GM23248 (cell line): ENCODE measurements at regions not wholly inside any gene's neighbourhood (a gene's known extent, or its start where the extent isn't known, plus 50 kb on each side); places are given as distances from the start of the nearest gene placed in this dataset.

Experiments
- DNase-seq: peaks from one replicate; pipeline ENCODE4 v3.0.0-alpha.2; 2015
- H2AFZ ChIP-seq: fragments of 200-600 bp; sonication (generic); 2 replicates; pipeline ENCODE4 v1.6.1; 2016; ENCODE audit warnings: antibody characterized with exemption
- H3F3A ChIP-seq: fragments of 200-600 bp; sonication (generic); 2 replicates; pipeline ENCODE4 v1.6.1; 2016; ENCODE audit warnings: mild to moderate bottlenecking, antibody characterized with exemption, mixed run types; ENCODE audit not compliant: insufficient read depth
- H3K27ac ChIP-seq: fragments of 200-600 bp; sonication (generic); 2 replicates; pipeline ENCODE4 v1.5.1; 2016; ENCODE audit warnings: mild to moderate bottlenecking
- H3K27me3 ChIP-seq: fragments of 200-600 bp; sonication (generic); replicated peaks from 2 replicates; pipeline ENCODE4 v1.6.1; 2016; ENCODE audit warnings: mild to moderate bottlenecking; ENCODE audit not compliant: insufficient read depth
- H3K36me3 ChIP-seq: fragments of 200-600 bp; sonication (generic); 2 replicates; pipeline ENCODE4 v1.6.1; 2016; ENCODE audit warnings: low read depth, mild to moderate bottlenecking
- H3K4me1 ChIP-seq: fragments of 200-600 bp; sonication (generic); 2 replicates; pipeline ENCODE4 v1.6.1; 2016; ENCODE audit warnings: mild to moderate bottlenecking; ENCODE audit not compliant: insufficient read depth
- H3K4me2 ChIP-seq: fragments of 200-600 bp; sonication (generic); one replicate; pipeline ENCODE4 v1.6.1; 2016; ENCODE audit warnings: mild to moderate bottlenecking; ENCODE audit not compliant: unreplicated experiment
- H3K4me3 ChIP-seq: fragments of 200-600 bp; sonication (generic); 2 replicates; pipeline ENCODE4 v1.5.1; 2016; ENCODE audit warnings: mild to moderate bottlenecking
- H3K79me2 ChIP-seq: fragments of 200-600 bp; sonication (generic); 2 replicates; pipeline ENCODE4 v1.6.1; 2016; ENCODE audit warnings: mild to moderate bottlenecking; ENCODE audit not compliant: insufficient read depth
- H3K9ac ChIP-seq: fragments of 200-600 bp; sonication (generic); 2 replicates; pipeline ENCODE4 v1.6.1; 2016; ENCODE audit warnings: mild to moderate bottlenecking
- H3K9me2 ChIP-seq: fragments of 200-600 bp; sonication (generic); 2 replicates; pipeline ENCODE4 v1.6.1; 2016; ENCODE audit warnings: mixed run types, mild to moderate bottlenecking, moderate library complexity; ENCODE audit not compliant: insufficient read depth
- H3K9me3 ChIP-seq: fragments of 200-600 bp; sonication (generic); one replicate; pipeline ENCODE4 v1.6.1; 2017; ENCODE audit warnings: low read depth
- H4K20me1 ChIP-seq: fragments of 200-600 bp; sonication (generic); 2 replicates; pipeline ENCODE4 v1.6.0; 2016; ENCODE audit not compliant: insufficient read depth
- EZH2 ChIP-seq: fragments of 200-600 bp; sonication (generic); IDR thresholded peaks from 2 replicates; pipeline ENCODE4 v1.6.1; 2018; ENCODE audit warnings: antibody characterized with exemption, mild to moderate bottlenecking; ENCODE audit not compliant: insufficient read depth, poor library complexity, severe bottlenecking
- EZH2phosphoT487 ChIP-seq: fragments of 200-600 bp; sonication (generic); IDR thresholded peaks from 2 replicates; pipeline ENCODE4 v1.6.1; 2018; ENCODE audit warnings: antibody characterized with exemption, moderate library complexity, mild to moderate bottlenecking, low read depth; ENCODE audit not compliant: insufficient read depth
- WGBS, 2 experiments: methylation state at CpG; one replicate each; pipeline ENCODE4 v1.1.6; 2015 to 2017; ENCODE audit warnings: low lambda C conversion rate in 2 of 2, low coverage in 1 of 2; ENCODE audit errors: missing lambda C conversion rate in 2 of 2; 5-methylcytosine and 5-hydroxymethylcytosine counted together
- in situ Hi-C: fragments of 300-500 bp; cut with MboI; formaldehyde crosslinking; loops from 2 replicates; pipeline ENCODE4 v1.15.0; 2020

DNA sequence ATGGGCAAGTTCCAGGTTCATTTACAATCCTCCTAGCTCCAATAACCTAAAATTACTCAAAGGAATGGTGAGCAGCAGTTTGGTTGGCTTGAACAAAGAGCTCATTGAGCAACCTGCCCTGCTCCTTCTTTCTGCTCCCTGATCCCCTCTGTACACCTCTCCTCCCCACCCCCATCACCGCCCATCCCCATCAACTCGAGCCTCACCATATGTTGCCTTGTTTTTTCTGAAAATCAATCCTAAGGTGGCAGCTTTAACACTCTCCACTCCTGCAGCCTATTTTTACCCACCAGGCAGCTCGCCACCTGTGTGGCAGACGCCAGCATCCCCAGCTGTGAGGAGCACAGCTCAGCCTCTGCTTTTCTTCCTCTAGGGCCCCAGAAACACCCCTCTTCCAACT is 533.4 kb upstream of the BRINP1 start:
- Histone ChIP-seq H3K27ac (no peak overlapping the region), H3K4me1 (0 out of 2 replicates have a peak, but pooled peaks cover 4% of the 10 kb centered on the region), H3F3A (no peaks in the 10 kb centered on the region), H3K9me2 (no peaks in the 10 kb centered on the region), H2AFZ (no peak overlapping the region), H3K9ac (no peak overlapping the region), H4K20me1 (no peaks in the 10 kb centered on the region), H3K4me2 (no peak overlapping the region), H3K36me3 (no peaks in the 10 kb centered on the region), H3K79me2 (no peaks in the 10 kb centered on the region), H3K4me3 (no peak overlapping the region), H3K27me3 (no peaks in the 10 kb centered on the region), H3K9me3 (no peaks in the 10 kb centered on the region)
- in situ Hi-C loops, result no loop called here
- 11 to 19% methylated on average over 4 of the region's 4 CpGs for WGBS, 2 experiments
- DNase-seq, result no peak
- TF ChIP-seq EZH2phosphoT487, result no peak
- no peak for TF ChIP-seq EZH2

- Histone ChIP-seq H3K9me3 (no peaks in the 10 kb centered on the region), H3K9ac (no peak overlapping the region), H3K27me3 (no peaks in the 10 kb centered on the region), H4K20me1 (no peaks in the 10 kb centered on the region), H3K27ac (no peak overlapping the region), H3K4me2 (no peak overlapping the region), H3K79me2 (no peaks in the 10 kb centered on the region), H3K9me2 (no peaks in the 10 kb centered on the region), H3F3A (no peaks in the 10 kb centered on the region), H3K4me3 (no peak overlapping the region), H3K36me3 (no peaks in the 10 kb centered on the region), H3K4me1 (no peaks in the 10 kb centered on the region), H2AFZ (no peak overlapping the region)
- no peak for TF ChIP-seq EZH2phosphoT487
- TF ChIP-seq EZH2, result no peak
- in situ Hi-C loops, result no loop called here
- no peak for DNase-seq
Observed at GRCh38 chr9:119898316-119898715, 529.1 kb upstream of the BRINP1 start.

- Histone ChIP-seq H3K79me2 (no peaks in the 10 kb centered on the region), H3K27me3 (no peaks in the 10 kb centered on the region), H3K4me3 (no peak overlapping the region), H3K36me3 (no peaks in the 10 kb centered on the region), H4K20me1 (no peaks in the 10 kb centered on the region), H3F3A (no peaks in the 10 kb centered on the region), H3K27ac (no peak overlapping the region), H3K9me2 (no peaks in the 10 kb centered on the region), H2AFZ (no peak overlapping the region), H3K4me1 (0 out of 2 replicates have a peak, but pooled peaks cover 7% of the 10 kb centered on the region), H3K4me2 (no peak overlapping the region), H3K9ac (no peak overlapping the region), H3K9me3 (no peaks in the 10 kb centered on the region)
- peak; percentile 20 for DNase-seq
- 56 to 60% methylated on average over 2 of the region's 2 CpGs for WGBS, 2 experiments
- in situ Hi-C loops, result no loop called here
- TF ChIP-seq EZH2phosphoT487 (no peak), EZH2 (no peak)
Observed at GRCh38 chr9:119884438-119884837, 515.2 kb upstream of the BRINP1 start.

DNA sequence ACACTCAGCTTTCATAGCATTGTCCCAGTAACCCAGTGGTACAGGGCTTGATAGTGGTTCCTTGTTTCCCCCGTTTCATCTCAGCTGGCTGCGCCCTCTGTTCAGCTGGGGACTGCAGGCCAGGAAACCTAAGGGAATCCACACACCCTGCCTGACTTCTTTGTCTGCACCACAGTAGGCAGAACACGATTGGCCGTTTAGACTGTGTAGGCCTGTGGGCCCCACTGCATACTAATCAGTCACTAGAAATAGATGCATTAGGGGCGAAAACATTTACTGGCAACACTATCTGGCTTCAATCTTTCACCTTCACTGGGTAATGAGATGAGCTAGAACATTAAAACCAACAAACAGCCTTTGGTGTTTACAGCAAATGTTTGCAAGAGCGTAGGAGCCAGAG is 512.7 kb upstream of the BRINP1 start:
- Histone ChIP-seq H3K9me2 (no peaks in the 10 kb centered on the region), H3K36me3 (no peaks in the 10 kb centered on the region), H2AFZ (no peak overlapping the region), H3K27ac (no peak overlapping the region), H3K9me3 (no peaks in the 10 kb centered on the region), H3K27me3 (no peaks in the 10 kb centered on the region), H3K4me1 (0 out of 2 replicates have a peak, but pooled peaks cover 7% of the 10 kb centered on the region), H3K4me3 (no peak overlapping the region), H3K4me2 (no peak overlapping the region), H3F3A (no peaks in the 10 kb centered on the region), H4K20me1 (no peaks in the 10 kb centered on the region), H3K9ac (no peak overlapping the region), H3K79me2 (no peaks in the 10 kb centered on the region)
- TF ChIP-seq EZH2phosphoT487 (no peak), EZH2 (no peak)
- WGBS, 2 experiments, result 38 to 41% methylated on average over 6 of the region's 6 CpGs
- in situ Hi-C loops, result no loop called here
- DNase-seq, result no peak

DNA sequence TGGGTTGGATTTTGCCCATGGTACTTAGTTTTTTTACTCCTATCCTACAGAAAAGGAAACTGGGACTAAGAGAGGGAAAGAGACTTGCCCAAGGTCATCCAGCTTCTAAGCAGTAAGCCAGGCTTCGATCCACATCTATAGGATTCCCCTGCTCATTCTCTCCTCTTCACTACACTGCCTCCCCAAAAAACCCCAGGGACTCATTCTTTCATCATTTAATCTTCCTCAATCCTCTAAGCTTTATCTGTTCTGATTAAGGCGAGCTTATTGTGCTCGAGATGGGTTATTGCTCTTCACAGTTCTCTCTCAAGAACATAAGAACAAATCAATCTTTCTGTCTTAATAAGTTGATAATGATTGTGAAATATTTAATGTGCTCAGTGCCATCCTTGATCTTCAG is 511.1 kb upstream of the BRINP1 start:
- no peaks in the 10 kb centered on the region for H3K36me3 ChIP-seq
- WGBS, 2 experiments, result 19 to 34% methylated on average over 3 of the region's 3 CpGs
- H3K79me2 ChIP-seq, result no peaks in the 10 kb centered on the region
- H3K27me3 ChIP-seq, result no peaks in the 10 kb centered on the region
- in situ Hi-C loops, result no loop called here
- H3K4me1 ChIP-seq, result 0 out of 2 replicates have a peak, but pooled peaks cover 7% of the 10 kb centered on the region
- H4K20me1 ChIP-seq, result no peaks in the 10 kb centered on the region
- TF ChIP-seq EZH2, result no peak
- no peak for TF ChIP-seq EZH2phosphoT487
- H3K9me2 ChIP-seq, result no peaks in the 10 kb centered on the region
- H3K4me2 ChIP-seq, result no peak overlapping the region
- H3K9me3 ChIP-seq, result no peaks in the 10 kb centered on the region
- no peak overlapping the region for H3K27ac ChIP-seq
- no peak overlapping the region for H3K4me3 ChIP-seq
- H3K9ac ChIP-seq, result no peak overlapping the region
- no peaks in the 10 kb centered on the region for H3F3A ChIP-seq
- no peak overlapping the region for H2AFZ ChIP-seq
- DNase-seq, result no peak
